BE2C (cell line): ENCODE measurements at regions not wholly inside any gene's neighbourhood (a gene's known extent, or its start where the extent isn't known, plus 50 kb on each side); places are given as distances from the start of the nearest gene placed in this dataset.

Source experiments
- DNase-seq: peaks from one replicate; pipeline ENCODE4 v3.0.0-alpha.2; 2020
- H3K27me3 ChIP-seq: fragments of 250-450 bp; sonication (Bioruptor Pico); 2 replicates; pipeline ENCODE4 v1.5.1; 2020; ENCODE audit warnings: mild to moderate bottlenecking
- H3K36me3 ChIP-seq: fragments of 250-450 bp; sonication (Bioruptor Pico); 2 replicates; pipeline ENCODE4 v1.5.1; 2020; ENCODE audit warnings: mild to moderate bottlenecking
- H3K4me1 ChIP-seq: fragments of 250-450 bp; sonication (Bioruptor Pico); 2 replicates; pipeline ENCODE4 v1.5.1; 2020
- H3K4me3 ChIP-seq: 2 replicates; pipeline ENCODE4 v1.5.1; 2011; ENCODE audit warnings: low read depth, low read length
- H3K9me3 ChIP-seq: fragments of 250-450 bp; sonication (Bioruptor Pico); 2 replicates; pipeline ENCODE4 v1.5.1; 2020
- CTCF ChIP-seq: IDR thresholded peaks from 2 replicates; pipeline ENCODE4 v1.5.1; 2012; ENCODE audit warnings: mild to moderate bottlenecking, low read depth, low read length

- H3K4me1 ChIP-seq: peaks cover 27% of the 10 kb centered on the region
- H3K27me3 ChIP-seq: no peaks in the 10 kb centered on the region
- no peak for TF ChIP-seq CTCF
- no peaks in the 10 kb centered on the region for H3K9me3 ChIP-seq
- H3K4me3 ChIP-seq: no peak overlapping the region
- DNase-seq: no peak
- H3K36me3 ChIP-seq: no peaks in the 10 kb centered on the region
These were observed 308.6 kb downstream of the TLE1 start for GRCh38 chr9:81380504-81381359.

GRCh38 chr9:81379655-81380054, 309.7 kb downstream of the TLE1 start:
- DNase-seq: no peak
- TF ChIP-seq CTCF: no peak
- Histone ChIP-seq H3K27me3 (no peaks in the 10 kb centered on the region), H3K4me1 (peaks cover 27% of the 10 kb centered on the region), H3K4me3 (no peak overlapping the region), H3K36me3 (no peaks in the 10 kb centered on the region), H3K9me3 (no peaks in the 10 kb centered on the region)

- Histone ChIP-seq H3K4me3 (no peak overlapping the region), H3K4me1 (peaks cover 30% of the 10 kb centered on the region), H3K9me3 (no peaks in the 10 kb centered on the region), H3K27me3 (no peaks in the 10 kb centered on the region), H3K36me3 (no peaks in the 10 kb centered on the region)
- TF ChIP-seq CTCF: no peak
- no peak for DNase-seq
These were observed 311.4 kb downstream of the TLE1 start for GRCh38 chr9:81377921-81378320.

- Histone ChIP-seq H3K9me3 (no peaks in the 10 kb centered on the region), H3K4me3 (no peak overlapping the region), H3K36me3 (no peaks in the 10 kb centered on the region), H3K4me1 (peaks cover 30% of the 10 kb centered on the region), H3K27me3 (no peaks in the 10 kb centered on the region)
- no peak for DNase-seq
- no peak for TF ChIP-seq CTCF
These were observed 312.0 kb downstream of the TLE1 start for GRCh38 chr9:81377320-81377719.

GRCh38 chr9:81375187-81376100, 313.9 kb downstream of the TLE1 start:
- Histone ChIP-seq H3K27me3 (no peaks in the 10 kb centered on the region), H3K4me1 (peaks cover 34% of the 10 kb centered on the region), H3K9me3 (no peaks in the 10 kb centered on the region), H3K36me3 (no peaks in the 10 kb centered on the region), H3K4me3 (peak overlapping the region; percentile 27)
- DNase-seq: peak; percentile 88
- no peak for TF ChIP-seq CTCF
